ENCODE measurements at regions not wholly inside any gene's neighbourhood (a gene's known extent, or its start where the extent isn't known, plus 50 kb on each side); places are given as distances from the start of the nearest gene placed in this dataset.
A peak's percentile ranks its signal among the peaks of the same experiment; 100 is the strongest.

DNA sequence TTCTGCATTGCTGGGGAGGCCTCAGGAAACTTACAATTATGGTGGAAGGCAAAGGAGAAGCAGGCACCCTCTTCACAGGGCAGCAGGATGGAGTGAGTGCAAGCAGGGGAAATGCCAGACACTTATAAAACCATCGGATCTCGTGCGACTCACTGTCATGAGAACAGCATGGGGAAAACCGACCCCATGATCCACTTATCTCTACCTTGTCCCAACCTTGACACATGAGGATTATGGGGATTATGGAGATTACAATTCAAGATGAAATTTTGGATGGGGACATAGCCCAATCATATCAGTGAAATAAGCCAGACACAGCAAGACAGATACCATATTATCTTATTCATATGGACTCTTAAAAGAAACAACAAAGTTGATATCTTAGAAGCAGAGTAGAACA lies 134.9 kb downstream of the C4orf33 start:
- no peak overlapping the region for H3K4ac ChIP-seq (ENCODE audit: low read length)
- no peaks in the 10 kb centered on the region for H3K9me3 ChIP-seq (replicated peaks in 1 of 2; ENCODE audit: control insufficient read depth in 2 of 2, insufficient read depth in 1 of 2, low read depth in 1 of 2, low read length in 2 of 2)
- WGBS, 2 donors (ENCODE audit: extremely low coverage in 2 of 2, insufficient read length in 2 of 2, insufficient replicate concordance in 1 of 2), result no CpG with 5 or more reads among the region's 4 CpGs
- no peaks in the 10 kb centered on the region for H3K36me3 ChIP-seq (replicated peaks in 1 of 2; ENCODE audit: control insufficient read depth in 2 of 2, insufficient read depth in 2 of 2, low read length in 2 of 2)
- no peak overlapping the region for H3K23ac ChIP-seq (ENCODE audit: low read depth, low read length, poor library complexity)
- no peak overlapping the region for H3K14ac ChIP-seq (ENCODE audit: low read length)
- no peaks in the 10 kb centered on the region for H3K27me3 ChIP-seq (ENCODE audit: control insufficient read depth in 3 of 3, insufficient read depth in 3 of 3, low read depth in 1 of 3, low read length in 3 of 3)
- no peaks in the 10 kb centered on the region for H3K4me1 ChIP-seq (ENCODE audit: control insufficient read depth in 2 of 2, insufficient read depth in 1 of 2, low read depth in 1 of 2, low read length in 2 of 2)
- H2AK5ac ChIP-seq (ENCODE audit: low read depth, low read length), result no peak overlapping the region
- H2BK5ac ChIP-seq (ENCODE audit: low read length), result no peak overlapping the region
- no peak overlapping the region for H4K91ac ChIP-seq (ENCODE audit: low read depth, low read length, poor library complexity)
- no peak overlapping the region for H2BK15ac ChIP-seq (ENCODE audit: low read length)
- no peak overlapping the region for H3K27ac ChIP-seq (replicated peaks; ENCODE audit: low read length)
- no peak overlapping the region for H3K18ac ChIP-seq (ENCODE audit: low read length)
- no peak overlapping the region for H2AFZ ChIP-seq (ENCODE audit: low read length)
- no peak overlapping the region for H3K4me2 ChIP-seq (ENCODE audit: insufficient read depth, low read length, poor library complexity, severe bottlenecking)
- DNase-seq (ENCODE audit: low spot score), result no peak
- H3K4me3 ChIP-seq (ENCODE audit: low read length in 2 of 2), result no peak overlapping the region
- no peak overlapping the region for H4K8ac ChIP-seq (ENCODE audit: low read depth, low read length)
- no peak overlapping the region for H3K9ac ChIP-seq (ENCODE audit: low read depth, low read length, poor library complexity)
- H2BK120ac ChIP-seq (ENCODE audit: low read depth, low read length), result no peak overlapping the region
- no peak overlapping the region for H2BK12ac ChIP-seq (ENCODE audit: low read length)
- H3K79me1 ChIP-seq (ENCODE audit: low read depth, low read length), result no peaks in the 10 kb centered on the region

DNA sequence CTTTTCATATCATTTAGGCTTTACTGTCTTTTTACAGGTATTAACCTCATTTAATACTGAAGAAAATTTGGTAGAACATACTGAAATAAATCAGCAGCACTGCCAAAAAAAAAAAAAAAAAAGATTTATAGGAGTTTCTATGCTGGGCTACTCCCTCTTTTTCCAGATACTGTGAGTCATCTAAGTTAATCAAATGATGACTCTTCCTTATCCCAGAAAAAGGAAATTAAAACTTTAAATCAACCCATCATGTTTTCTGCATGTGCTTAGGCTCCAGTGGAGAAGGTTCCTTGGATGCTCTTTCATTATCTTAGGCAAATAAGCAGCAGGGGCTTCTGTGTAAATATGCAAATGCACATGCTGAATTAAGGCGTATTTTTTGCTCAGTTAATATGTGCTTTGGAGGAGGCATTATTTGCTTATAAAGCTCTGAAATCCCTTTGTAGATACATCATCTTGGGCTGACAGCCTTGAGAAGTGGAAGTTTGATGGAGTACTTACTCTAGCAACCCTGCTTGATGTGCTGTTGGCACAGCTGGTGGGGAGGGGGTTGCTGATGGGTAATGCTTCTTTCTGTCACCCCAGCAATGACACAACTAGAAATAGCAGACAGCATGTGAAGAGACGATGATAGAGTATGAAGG lies 136.1 kb downstream of the C4orf33 start:
- no peaks in the 10 kb centered on the region for H3K9me3 ChIP-seq (replicated peaks in 1 of 2; ENCODE audit: control insufficient read depth in 2 of 2, insufficient read depth in 1 of 2, low read depth in 1 of 2, low read length in 2 of 2)
- no peak overlapping the region for H3K23ac ChIP-seq (ENCODE audit: low read depth, low read length, poor library complexity)
- H2BK120ac ChIP-seq (ENCODE audit: low read depth, low read length), result no peak overlapping the region
- no peak overlapping the region for H3K4me3 ChIP-seq (ENCODE audit: low read length in 2 of 2)
- no peak overlapping the region for H2BK5ac ChIP-seq (ENCODE audit: low read length)
- no peak overlapping the region for H4K91ac ChIP-seq (ENCODE audit: low read depth, low read length, poor library complexity)
- no peaks in the 10 kb centered on the region for H3K4me1 ChIP-seq (ENCODE audit: control insufficient read depth in 2 of 2, insufficient read depth in 1 of 2, low read depth in 1 of 2, low read length in 2 of 2)
- no peak overlapping the region for H3K9ac ChIP-seq (ENCODE audit: low read depth, low read length, poor library complexity)
- H3K4ac ChIP-seq (ENCODE audit: low read length), result no peak overlapping the region
- H2BK15ac ChIP-seq (ENCODE audit: low read length), result no peak overlapping the region
- H3K14ac ChIP-seq (ENCODE audit: low read length), result no peak overlapping the region
- peak overlapping the region; percentile 14 for H2AFZ ChIP-seq (ENCODE audit: low read length)
- H3K79me1 ChIP-seq (ENCODE audit: low read depth, low read length), result no peaks in the 10 kb centered on the region
- H3K27me3 ChIP-seq (ENCODE audit: control insufficient read depth in 3 of 3, insufficient read depth in 3 of 3, low read depth in 1 of 3, low read length in 3 of 3), result no peaks in the 10 kb centered on the region
- H4K8ac ChIP-seq (ENCODE audit: low read depth, low read length), result no peak overlapping the region
- no CpG with 5 or more reads among the region's 2 CpGs for WGBS, 2 donors (ENCODE audit: extremely low coverage in 2 of 2, insufficient read length in 2 of 2, insufficient replicate concordance in 1 of 2)
- H3K27ac ChIP-seq (replicated peaks; ENCODE audit: low read length), result no peak overlapping the region
- no peak overlapping the region for H3K18ac ChIP-seq (ENCODE audit: low read length)
- no peaks in the 10 kb centered on the region for H3K36me3 ChIP-seq (replicated peaks in 1 of 2; ENCODE audit: control insufficient read depth in 2 of 2, insufficient read depth in 2 of 2, low read length in 2 of 2)
- no peak overlapping the region for H2BK12ac ChIP-seq (ENCODE audit: low read length)
- no peak for DNase-seq (ENCODE audit: low spot score)
- H2AK5ac ChIP-seq (ENCODE audit: low read depth, low read length), result no peak overlapping the region
- H3K4me2 ChIP-seq (ENCODE audit: insufficient read depth, low read length, poor library complexity, severe bottlenecking), result no peak overlapping the region

GRCh38 chr4:129232589-129233337 lies 136.8 kb downstream of the C4orf33 start:
- Histone ChIP-seq H3K23ac (ENCODE audit: low read depth, low read length, poor library complexity) (no peak overlapping the region), H4K91ac (ENCODE audit: low read depth, low read length, poor library complexity) (no peak overlapping the region), H3K18ac (ENCODE audit: low read length) (no peak overlapping the region), H3K79me1 (ENCODE audit: low read depth, low read length) (no peaks in the 10 kb centered on the region), H3K27ac (replicated peaks; ENCODE audit: low read length) (no peak overlapping the region), H2AFZ (ENCODE audit: low read length) (peak overlapping the region; percentile 14), H3K36me3 (replicated peaks in 1 of 2; ENCODE audit: control insufficient read depth in 2 of 2, insufficient read depth in 2 of 2, low read length in 2 of 2) (no peaks in the 10 kb centered on the region), H3K27me3 (ENCODE audit: control insufficient read depth in 3 of 3, insufficient read depth in 3 of 3, low read depth in 1 of 3, low read length in 3 of 3) (no peaks in the 10 kb centered on the region), H3K4ac (ENCODE audit: low read length) (no peak overlapping the region), H2BK120ac (ENCODE audit: low read depth, low read length) (no peak overlapping the region), H2AK5ac (ENCODE audit: low read depth, low read length) (no peak overlapping the region), H3K9ac (ENCODE audit: low read depth, low read length, poor library complexity) (no peak overlapping the region), H4K8ac (ENCODE audit: low read depth, low read length) (no peak overlapping the region), H2BK15ac (ENCODE audit: low read length) (no peak overlapping the region), H3K14ac (ENCODE audit: low read length) (no peak overlapping the region), H3K9me3 (replicated peaks in 1 of 2; ENCODE audit: control insufficient read depth in 2 of 2, insufficient read depth in 1 of 2, low read depth in 1 of 2, low read length in 2 of 2) (no peaks in the 10 kb centered on the region), H2BK12ac (ENCODE audit: low read length) (no peak overlapping the region), H3K4me1 (ENCODE audit: control insufficient read depth in 2 of 2, insufficient read depth in 1 of 2, low read depth in 1 of 2, low read length in 2 of 2) (no peaks in the 10 kb centered on the region), H3K4me3 (ENCODE audit: low read length in 2 of 2) (no peak overlapping the region), H2BK5ac (ENCODE audit: low read length) (no peak overlapping the region), H3K4me2 (ENCODE audit: insufficient read depth, low read length, poor library complexity, severe bottlenecking) (no peak overlapping the region)
- DNase-seq (ENCODE audit: low spot score), result no peak
- no CpG with 5 or more reads among the region's 3 CpGs for WGBS, 2 donors (ENCODE audit: extremely low coverage in 2 of 2, insufficient read length in 2 of 2, insufficient replicate concordance in 1 of 2)

- no CpG with 5 or more reads among the region's 1 CpG for WGBS, 2 donors (ENCODE audit: extremely low coverage in 2 of 2, insufficient read length in 2 of 2, insufficient replicate concordance in 1 of 2)
These were observed 137.7 kb downstream of the C4orf33 start for GRCh38 chr4:129233691-129234090.

More at GRCh38 chr4:129233691-129234090, 137.7 kb downstream of the C4orf33 start:
- Histone ChIP-seq H3K79me1 (ENCODE audit: low read depth, low read length) (no peaks in the 10 kb centered on the region), H2BK12ac (ENCODE audit: low read length) (no peak overlapping the region), H3K4ac (ENCODE audit: low read length) (no peak overlapping the region), H4K8ac (ENCODE audit: low read depth, low read length) (no peak overlapping the region), H2BK15ac (ENCODE audit: low read length) (no peak overlapping the region), H3K14ac (ENCODE audit: low read length) (no peak overlapping the region), H3K36me3 (replicated peaks in 1 of 2; ENCODE audit: control insufficient read depth in 2 of 2, insufficient read depth in 2 of 2, low read length in 2 of 2) (no peaks in the 10 kb centered on the region), H3K23ac (ENCODE audit: low read depth, low read length, poor library complexity) (no peak overlapping the region), H3K9ac (ENCODE audit: low read depth, low read length, poor library complexity) (no peak overlapping the region), H2BK5ac (ENCODE audit: low read length) (no peak overlapping the region), H2AFZ (ENCODE audit: low read length) (no peak overlapping the region), H2AK5ac (ENCODE audit: low read depth, low read length) (no peak overlapping the region), H4K91ac (ENCODE audit: low read depth, low read length, poor library complexity) (no peak overlapping the region), H3K27ac (replicated peaks; ENCODE audit: low read length) (no peak overlapping the region), H3K18ac (ENCODE audit: low read length) (no peak overlapping the region), H3K9me3 (replicated peaks in 1 of 2; ENCODE audit: control insufficient read depth in 2 of 2, insufficient read depth in 1 of 2, low read depth in 1 of 2, low read length in 2 of 2) (no peaks in the 10 kb centered on the region), H3K27me3 (ENCODE audit: control insufficient read depth in 3 of 3, insufficient read depth in 3 of 3, low read depth in 1 of 3, low read length in 3 of 3) (no peaks in the 10 kb centered on the region), H2BK120ac (ENCODE audit: low read depth, low read length) (no peak overlapping the region), H3K4me1 (ENCODE audit: control insufficient read depth in 2 of 2, insufficient read depth in 1 of 2, low read depth in 1 of 2, low read length in 2 of 2) (no peaks in the 10 kb centered on the region), H3K4me2 (ENCODE audit: insufficient read depth, low read length, poor library complexity, severe bottlenecking) (no peak overlapping the region), H3K4me3 (ENCODE audit: low read length in 2 of 2) (no peak overlapping the region)
- DNase-seq (ENCODE audit: low spot score), result no peak

All from neuronal stem cell (in vitro differentiated cells).